HL-60/S4 treated with phorbol 12-myristate 13-acetate at 8.2 ng/mL for 4 days and 3 days (cell line): ENCODE measurements at regions not wholly inside any gene's neighbourhood (a gene's known extent, or its start where the extent isn't known, plus 50 kb on each side); places are given as distances from the start of the nearest gene placed in this dataset.

Experiments used
- in situ Hi-C: fragments of 300-500 bp; cut with MboI; formaldehyde crosslinking; loops from 2 replicates; pipeline ENCODE4 v1.15.0; 2022; ENCODE audit warnings: low sequenced_read_pairs

GRCh38 chr6:166052837-166053236 lies 114.8 kb downstream of the TBXT start:
- in situ Hi-C loops, result no loop called here

- in situ Hi-C loops, result no loop called here
Measured at GRCh38 chr6:166050559-166050958, 117.1 kb downstream of the TBXT start.

GRCh38 chr6:166046982-166047381 lies 120.7 kb downstream of the TBXT start:
- in situ Hi-C loops, result no loop called here

GRCh38 chr6:166046226-166046625 lies 121.4 kb downstream of the TBXT start:
- in situ Hi-C loops, result no loop called here

GRCh38 chr6:166045860-166046200 lies 121.8 kb downstream of the TBXT start:
- in situ Hi-C loops, result no loop called here

- in situ Hi-C loops, result no loop called here
Measured at GRCh38 chr6:166045173-166045859, 122.3 kb downstream of the TBXT start.

GRCh38 chr6:166041277-166041676 lies 126.4 kb downstream of the TBXT start:
- in situ Hi-C loops, result no loop called here

- in situ Hi-C loops, result no loop called here
Measured at GRCh38 chr6:166040292-166040691, 127.4 kb downstream of the TBXT start.

GRCh38 chr6:166036316-166037095 lies 131.1 kb downstream of the TBXT start:
- in situ Hi-C loops, result no loop called here

GRCh38 chr6:166032366-166033200 lies 135.1 kb downstream of the TBXT start:
- in situ Hi-C loops, result no loop called here

GRCh38 chr6:166031275-166031674 lies 136.4 kb downstream of the TBXT start:
- in situ Hi-C loops, result no loop called here

GRCh38 chr6:166029506-166029905 lies 138.1 kb downstream of the TBXT start:
- in situ Hi-C loops, result no loop called here

GRCh38 chr6:166027761-166028160 lies 139.9 kb downstream of the TBXT start:
- in situ Hi-C loops, result no loop called here

- in situ Hi-C loops, result no loop called here
Measured at GRCh38 chr6:166026586-166027126, 141.0 kb downstream of the TBXT start.

GRCh38 chr6:166025149-166025898 lies 142.3 kb downstream of the TBXT start:
- in situ Hi-C loops, result no loop called here

GRCh38 chr6:166024252-166024651 lies 143.4 kb downstream of the TBXT start:
- in situ Hi-C loops, result no loop called here

- in situ Hi-C loops, result no loop called here
Measured at GRCh38 chr6:166023273-166023989, 144.2 kb downstream of the TBXT start.

- in situ Hi-C loops, result no loop called here
Measured at GRCh38 chr6:166021429-166021828, 146.2 kb downstream of the TBXT start.

GRCh38 chr6:166019214-166019613 lies 148.4 kb downstream of the TBXT start:
- in situ Hi-C loops, result no loop called here

GRCh38 chr6:166017032-166017635 lies 150.5 kb downstream of the TBXT start:
- in situ Hi-C loops, result no loop called here
